ENCODE measurements at regions not wholly inside any gene's neighbourhood (a gene's known extent, or its start where the extent isn't known, plus 50 kb on each side); places are given as distances from the start of the nearest gene placed in this dataset.

- no peak overlapping the region for H3K4me3 ChIP-seq (ENCODE audit: low read depth, low read length)
- no peak for TF ChIP-seq CTCF (IDR thresholded peaks at IDR 0.05; ENCODE audit: control insufficient read depth, extremely low read depth, insufficient read depth)
- DNase-seq (ENCODE audit: low read depth): no peak
Observed at GRCh38 chr13:57857945-57858344, 226.4 kb downstream of the PCDH17 start.

GRCh38 chr13:57858376-57858775 lies 226.8 kb downstream of the PCDH17 start:
- no peak for DNase-seq (ENCODE audit: low read depth)
- TF ChIP-seq CTCF (IDR thresholded peaks at IDR 0.05; ENCODE audit: control insufficient read depth, extremely low read depth, insufficient read depth): no peak
- no peak overlapping the region for H3K4me3 ChIP-seq (ENCODE audit: low read depth, low read length)

- no peak for DNase-seq (ENCODE audit: low read depth)
- H3K4me3 ChIP-seq (ENCODE audit: low read depth, low read length): no peak overlapping the region
- no peak for TF ChIP-seq CTCF (IDR thresholded peaks at IDR 0.05; ENCODE audit: control insufficient read depth, extremely low read depth, insufficient read depth)
Observed at GRCh38 chr13:57862879-57863278, 231.3 kb downstream of the PCDH17 start.

GRCh38 chr13:57865600-57866294 lies 234.2 kb downstream of the PCDH17 start:
- no peak for TF ChIP-seq CTCF (IDR thresholded peaks at IDR 0.05; ENCODE audit: control insufficient read depth, extremely low read depth, insufficient read depth)
- H3K4me3 ChIP-seq (ENCODE audit: low read depth, low read length): no peak overlapping the region
- DNase-seq (ENCODE audit: low read depth): no peak

- no peak for TF ChIP-seq CTCF (IDR thresholded peaks at IDR 0.05; ENCODE audit: control insufficient read depth, extremely low read depth, insufficient read depth)
- no peak for DNase-seq (ENCODE audit: low read depth)
- no peak overlapping the region for H3K4me3 ChIP-seq (ENCODE audit: low read depth, low read length)
Observed at GRCh38 chr13:57874530-57874929, 243.0 kb downstream of the PCDH17 start.

- DNase-seq (ENCODE audit: low read depth): no peak
- H3K4me3 ChIP-seq (ENCODE audit: low read depth, low read length): no peak overlapping the region
- TF ChIP-seq CTCF (IDR thresholded peaks at IDR 0.05; ENCODE audit: control insufficient read depth, extremely low read depth, insufficient read depth): no peak
Observed at GRCh38 chr13:57877601-57878000, 246.1 kb downstream of the PCDH17 start.

- DNase-seq (ENCODE audit: low read depth): no peak
- no peak overlapping the region for H3K4me3 ChIP-seq (ENCODE audit: low read depth, low read length)
- no peak for TF ChIP-seq CTCF (IDR thresholded peaks at IDR 0.05; ENCODE audit: control insufficient read depth, extremely low read depth, insufficient read depth)
Observed at GRCh38 chr13:57878291-57878690, 246.7 kb downstream of the PCDH17 start.

Data from LNCaP clone FGC (cell line).